ENCODE measurements at regions not wholly inside any gene's neighbourhood (a gene's known extent, or its start where the extent isn't known, plus 50 kb on each side); places are given as distances from the start of the nearest gene placed in this dataset.
"Not testable (repeated sequence)": the region's sequence is repeated elsewhere in the genome, so short reads cannot be mapped to it uniquely, and the experiment has no call there.

DNA sequence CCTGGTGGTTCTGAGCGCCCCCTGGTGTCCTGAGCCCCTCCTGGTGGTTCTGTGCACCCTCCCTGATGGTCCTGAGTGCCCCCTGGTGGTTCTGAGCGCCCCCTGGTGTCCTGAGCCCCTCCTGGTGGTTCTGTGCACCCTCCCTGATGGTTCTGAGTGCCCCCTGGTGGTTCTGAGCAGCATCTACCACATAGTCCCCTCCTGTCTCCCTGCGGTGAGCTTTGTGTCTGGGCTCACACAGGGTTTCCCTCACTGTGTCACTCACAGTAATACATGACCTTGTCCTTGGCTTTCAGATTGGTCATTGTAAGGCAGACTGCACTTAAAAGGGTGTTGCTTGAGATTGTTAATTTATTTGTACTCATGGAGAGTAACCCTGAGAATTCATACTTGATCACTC, 474.9 kb downstream of the TMEM121 start:
- TF ChIP-seq, protein P1, sequence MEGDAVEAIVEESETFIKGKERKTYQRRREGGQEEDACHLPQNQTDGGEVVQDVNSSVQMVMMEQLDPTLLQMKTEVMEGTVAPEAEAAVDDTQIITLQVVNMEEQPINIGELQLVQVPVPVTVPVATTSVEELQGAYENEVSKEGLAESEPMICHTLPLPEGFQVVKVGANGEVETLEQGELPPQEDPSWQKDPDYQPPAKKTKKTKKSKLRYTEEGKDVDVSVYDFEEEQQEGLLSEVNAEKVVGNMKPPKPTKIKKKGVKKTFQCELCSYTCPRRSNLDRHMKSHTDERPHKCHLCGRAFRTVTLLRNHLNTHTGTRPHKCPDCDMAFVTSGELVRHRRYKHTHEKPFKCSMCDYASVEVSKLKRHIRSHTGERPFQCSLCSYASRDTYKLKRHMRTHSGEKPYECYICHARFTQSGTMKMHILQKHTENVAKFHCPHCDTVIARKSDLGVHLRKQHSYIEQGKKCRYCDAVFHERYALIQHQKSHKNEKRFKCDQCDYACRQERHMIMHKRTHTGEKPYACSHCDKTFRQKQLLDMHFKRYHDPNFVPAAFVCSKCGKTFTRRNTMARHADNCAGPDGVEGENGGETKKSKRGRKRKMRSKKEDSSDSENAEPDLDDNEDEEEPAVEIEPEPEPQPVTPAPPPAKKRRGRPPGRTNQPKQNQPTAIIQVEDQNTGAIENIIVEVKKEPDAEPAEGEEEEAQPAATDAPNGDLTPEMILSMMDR (IDR thresholded peaks at IDR 0.05), result not testable (repeated sequence)
- TF ChIP-seq ZFX (IDR thresholded peaks at IDR 0.05; ENCODE audit: borderline replicate concordance), result not testable (repeated sequence)

All from 22Rv1 (cell line).